Right forelimb (tissue), 1 donor: ENCODE measurements at regions not wholly inside any gene's neighbourhood (a gene's known extent, or its start where the extent isn't known, plus 50 kb on each side); places are given as distances from the start of the nearest gene placed in this dataset.
"Not testable (repeated sequence)": the region's sequence is repeated elsewhere in the genome, so short reads cannot be mapped to it uniquely, and the experiment has no call there.

Source experiments
- DNase-seq: peaks from one replicate; pipeline ENCODE4 v3.0.0-alpha.2; 2018

DNA sequence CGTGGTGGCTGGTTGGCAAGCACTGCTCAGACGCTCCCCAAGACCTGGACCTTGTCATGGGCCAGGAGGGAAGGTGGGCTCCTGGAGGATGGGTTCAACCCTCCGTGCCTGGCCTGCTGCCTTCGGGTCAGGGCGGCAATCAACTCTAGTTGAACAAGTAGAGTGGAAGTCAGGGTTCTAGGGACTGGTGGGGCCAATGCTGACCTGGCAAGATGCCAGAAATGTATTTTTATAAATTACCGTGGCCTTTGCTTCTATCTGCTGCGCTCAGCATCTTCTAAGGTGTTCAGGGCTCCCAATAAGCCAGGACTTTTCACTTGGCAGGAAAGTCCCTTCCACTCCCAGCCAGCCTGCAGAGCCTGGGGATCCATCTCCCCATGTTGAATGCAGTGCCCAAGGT lies 207.1 kb upstream of the N4BP1 start:
- no peak for DNase-seq

DNA sequence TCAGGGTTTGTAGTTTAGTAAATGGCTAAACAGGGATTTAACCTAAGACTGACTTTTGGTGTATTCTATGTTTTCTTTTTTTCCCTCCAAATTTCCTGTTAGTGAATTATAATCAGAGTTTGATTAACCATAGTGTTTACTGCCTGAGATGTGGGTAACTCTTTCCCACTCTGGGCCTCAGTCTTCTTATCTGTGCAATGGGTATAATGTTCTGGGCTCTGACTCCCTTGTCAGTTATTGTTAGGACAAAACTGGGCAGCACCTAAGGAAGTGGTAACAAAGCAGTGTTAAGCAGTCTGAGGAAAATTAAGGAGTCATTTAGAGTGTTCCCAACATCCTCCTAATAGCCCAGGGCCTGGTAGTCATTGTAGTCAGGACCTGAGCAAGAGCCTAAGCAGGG lies 206.4 kb upstream of the N4BP1 start:
- no peak for DNase-seq

DNA sequence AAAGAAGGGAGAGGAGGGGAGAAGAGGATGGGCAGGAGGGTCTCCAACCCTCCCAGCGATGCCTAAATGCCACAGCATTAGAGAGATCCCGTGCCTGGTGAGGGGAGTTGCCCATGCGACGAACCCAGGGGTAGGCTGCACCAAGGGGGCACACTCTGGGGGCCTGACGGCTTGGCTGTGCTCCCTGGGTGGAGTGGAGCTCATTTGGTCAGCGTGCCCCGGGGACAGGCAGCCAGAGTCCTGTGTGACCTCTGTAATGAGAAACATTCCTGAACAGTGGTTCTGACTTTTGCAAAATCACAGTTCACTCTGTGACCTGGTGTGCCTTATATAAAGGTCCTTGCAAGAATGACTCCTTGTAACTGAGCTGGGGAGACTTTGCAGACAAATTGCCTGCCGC lies 205.0 kb upstream of the N4BP1 start:
- DNase-seq = no peak

DNA sequence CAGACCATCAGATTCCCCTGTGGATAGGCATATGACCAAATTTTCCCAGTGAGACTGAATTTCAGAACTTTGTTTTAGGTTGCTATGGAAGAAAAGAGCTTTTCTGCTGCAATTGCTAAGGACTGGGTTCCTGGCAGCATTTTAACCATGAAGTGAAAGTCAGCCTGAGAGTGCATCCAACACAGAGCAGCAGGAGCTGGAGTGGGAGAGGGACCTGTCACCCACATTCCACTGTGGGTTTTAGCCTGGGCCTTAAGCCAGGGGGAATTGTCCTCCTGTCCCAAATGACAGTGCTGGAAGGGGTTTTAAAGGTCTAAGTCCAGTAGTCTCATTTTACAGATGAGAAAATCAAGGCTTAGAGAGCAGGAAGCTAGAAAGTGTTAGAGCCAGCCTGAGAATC lies 203.5 kb upstream of the N4BP1 start:
- DNase-seq = no peak

DNA sequence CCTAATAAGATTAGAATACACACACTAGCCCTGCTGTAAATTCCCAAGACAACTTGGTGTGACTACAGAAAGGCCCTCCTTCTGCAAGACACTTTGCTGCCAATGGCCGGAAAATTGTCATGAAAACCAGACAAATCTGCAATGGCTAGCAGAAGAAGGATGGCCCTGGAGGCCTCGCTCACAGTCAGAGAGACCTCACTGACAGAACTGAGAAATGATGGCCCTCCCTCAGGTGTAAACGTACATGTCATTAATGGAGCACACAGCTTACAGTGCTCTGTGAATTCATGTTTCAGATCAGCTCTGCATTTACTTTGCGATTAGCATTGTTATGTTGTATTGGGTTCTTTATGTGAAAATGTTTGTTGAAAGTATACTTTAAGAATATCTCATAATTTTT lies 202.9 kb upstream of the N4BP1 start:
- DNase-seq = no peak

DNA sequence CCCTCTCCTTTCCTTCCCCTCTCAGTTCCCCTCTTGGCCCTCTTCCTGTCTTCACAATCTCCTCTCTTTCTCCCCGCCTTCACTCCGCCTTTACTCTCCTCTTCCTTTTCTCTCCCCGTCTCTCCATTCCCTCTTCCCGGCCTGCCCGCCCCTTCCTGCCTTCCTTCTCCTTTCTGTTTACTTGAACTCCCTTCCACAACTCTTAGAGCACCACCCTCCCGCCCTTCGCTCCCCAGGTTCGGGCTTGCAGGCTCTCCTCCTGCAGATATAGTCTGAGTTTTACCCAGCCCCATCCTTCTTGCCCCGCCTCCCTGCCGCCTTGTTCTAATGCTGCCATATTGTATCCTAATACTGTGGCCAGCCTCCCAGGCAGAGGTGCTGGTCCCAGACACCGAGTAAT lies 201.5 kb upstream of the N4BP1 start:
- no peak for DNase-seq

DNA sequence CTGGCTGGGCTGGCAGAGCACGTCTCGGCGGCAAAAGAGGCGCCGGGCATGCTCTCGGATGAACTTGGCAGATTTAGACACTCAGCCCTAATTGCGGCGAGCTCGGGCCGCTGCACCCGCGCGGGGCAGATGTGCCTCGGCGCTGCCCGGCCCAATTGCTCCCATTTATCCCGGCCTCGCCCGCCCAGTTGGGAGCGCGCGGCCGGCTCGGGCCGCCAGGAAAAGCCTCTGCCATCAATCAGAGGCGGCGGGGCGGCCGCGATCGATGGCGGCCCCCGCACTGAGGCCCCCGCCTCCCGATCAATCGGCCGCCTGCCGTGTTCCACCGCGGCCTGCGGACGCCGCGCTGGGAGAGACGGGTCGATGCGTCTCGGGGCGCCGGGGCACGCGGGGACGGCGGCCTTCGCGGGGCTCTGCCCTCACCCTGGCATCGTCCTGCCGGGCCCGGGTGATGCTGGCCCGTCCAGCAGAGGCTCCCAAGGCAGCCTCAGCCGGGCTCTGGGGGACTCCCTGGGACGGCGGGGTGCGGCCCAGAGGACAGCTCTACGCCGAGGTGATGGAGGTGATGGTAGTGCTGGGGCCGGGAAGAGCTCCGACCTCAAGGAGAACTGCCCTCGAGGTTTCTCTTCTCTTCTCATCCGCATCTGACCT lies 200.9 kb upstream of the N4BP1 start:
- DNase-seq = no peak

DNA sequence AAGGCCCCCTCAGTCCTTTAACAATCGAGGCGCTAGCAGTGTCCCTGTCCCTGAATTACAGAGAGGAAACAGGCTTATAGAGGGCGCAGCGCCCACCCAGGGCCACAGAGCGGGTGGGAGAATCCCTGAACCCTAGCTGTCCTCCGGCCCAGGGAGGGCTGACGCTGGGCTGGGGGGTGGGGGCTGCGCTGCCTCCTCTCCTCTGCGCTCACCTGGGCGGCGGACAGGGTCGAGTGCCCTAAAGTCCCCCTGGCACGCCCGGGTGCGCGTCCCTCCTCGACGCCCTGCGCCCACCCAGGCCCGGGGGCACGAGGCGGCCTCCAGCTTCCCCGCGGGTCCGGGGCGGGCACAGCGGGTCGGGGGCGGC lies 200.4 kb upstream of the N4BP1 start:
- no peak for DNase-seq

DNA sequence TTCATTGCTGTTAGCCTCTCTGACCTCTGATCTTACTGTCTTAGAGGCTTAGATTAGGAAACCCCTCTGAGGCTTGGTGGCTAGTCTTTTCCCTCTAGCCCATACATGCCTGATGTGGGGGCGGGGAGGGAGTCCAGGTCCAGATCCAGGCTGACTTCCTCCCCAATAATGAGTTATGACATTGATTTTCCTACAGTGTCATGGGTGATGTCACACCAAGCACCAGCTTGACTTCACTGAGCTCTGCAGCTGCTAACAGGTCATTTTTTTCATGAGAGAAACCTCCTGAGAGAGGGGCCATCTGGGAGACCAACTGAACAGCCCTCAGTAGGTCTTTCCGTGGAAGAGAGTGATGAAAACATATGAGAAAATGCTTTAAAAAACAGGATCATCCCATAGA lies 180.2 kb upstream of the N4BP1 start:
- DNase-seq = no peak

DNA sequence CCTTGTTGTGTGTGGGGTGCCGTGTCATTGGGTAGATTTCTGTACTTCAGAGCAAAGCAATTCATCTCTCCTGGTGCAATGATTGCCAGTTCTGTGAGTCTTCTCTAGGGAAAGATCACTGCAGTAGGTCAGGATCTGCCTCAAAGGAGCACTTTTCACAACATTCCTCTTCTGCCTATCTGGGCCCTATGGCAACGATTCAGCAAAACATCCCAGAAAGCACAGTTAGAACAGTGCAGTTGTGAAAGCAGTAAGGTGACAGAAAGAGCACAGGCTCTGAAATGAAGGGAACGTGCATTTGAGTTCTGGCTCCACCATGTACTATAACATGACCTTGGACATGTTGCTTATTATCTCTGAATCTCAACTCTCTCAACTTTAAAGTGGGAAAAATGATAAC lies 178.5 kb upstream of the N4BP1 start:
- DNase-seq = no peak

DNA sequence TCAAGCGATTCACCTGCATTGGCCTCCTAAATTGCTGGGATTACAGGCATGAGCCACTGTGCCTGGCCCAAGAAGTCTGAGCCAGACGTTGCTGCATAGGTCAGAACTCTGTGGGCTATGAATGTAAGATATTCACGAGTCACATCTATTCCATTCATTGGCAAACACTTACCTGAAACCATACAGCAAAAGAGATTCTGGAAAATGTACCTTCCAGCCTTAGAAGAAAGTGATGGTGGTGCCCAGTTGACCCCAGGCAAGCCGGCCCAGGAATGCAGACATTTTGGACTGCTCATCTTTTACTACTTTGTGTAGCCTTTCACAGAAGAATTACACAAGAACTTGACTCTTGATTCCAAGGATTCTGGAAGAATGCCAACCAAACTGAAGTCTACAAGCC lies 135.6 kb upstream of the N4BP1 start:
- DNase-seq = no peak

DNA sequence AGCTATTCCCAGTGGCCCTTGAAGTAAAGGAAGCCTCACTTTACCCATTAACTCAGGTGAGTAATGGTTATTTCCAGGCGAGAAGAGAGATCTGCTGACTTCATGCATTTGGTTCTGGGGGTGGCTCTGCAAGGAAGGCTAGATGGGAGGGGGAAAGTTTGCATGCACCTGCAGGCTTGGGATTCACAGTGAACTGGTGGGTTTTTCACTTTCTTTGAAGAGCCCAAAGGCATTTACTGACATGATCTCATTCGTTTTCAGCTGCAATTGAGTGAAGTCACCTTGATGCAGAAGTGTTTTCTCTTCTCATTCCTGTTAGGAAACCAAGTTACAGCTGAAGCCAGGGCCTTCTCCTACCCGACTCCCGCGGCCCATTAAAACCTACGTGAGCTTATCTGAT lies 131.0 kb upstream of the N4BP1 start:
- DNase-seq = no peak

DNA sequence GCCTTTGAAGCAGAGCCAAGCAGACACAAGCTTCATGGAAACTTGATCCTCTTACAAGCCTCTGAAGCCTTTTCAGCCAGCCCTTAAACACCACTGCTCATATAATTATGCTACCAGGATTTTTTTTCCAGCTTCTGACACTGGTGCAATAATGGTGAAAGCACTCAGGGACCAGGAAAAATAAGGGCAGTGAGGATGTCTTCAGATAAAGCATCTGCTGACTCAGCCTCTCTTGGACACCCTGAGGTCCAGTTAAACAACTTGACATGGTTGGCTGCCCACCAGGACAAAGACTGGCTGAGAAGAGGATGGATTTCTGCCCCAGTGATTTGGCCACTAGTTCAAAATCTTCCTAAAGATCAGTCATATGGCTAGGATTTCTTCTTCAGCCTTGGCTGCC lies 124.2 kb upstream of the N4BP1 start:
- no peak for DNase-seq

DNA sequence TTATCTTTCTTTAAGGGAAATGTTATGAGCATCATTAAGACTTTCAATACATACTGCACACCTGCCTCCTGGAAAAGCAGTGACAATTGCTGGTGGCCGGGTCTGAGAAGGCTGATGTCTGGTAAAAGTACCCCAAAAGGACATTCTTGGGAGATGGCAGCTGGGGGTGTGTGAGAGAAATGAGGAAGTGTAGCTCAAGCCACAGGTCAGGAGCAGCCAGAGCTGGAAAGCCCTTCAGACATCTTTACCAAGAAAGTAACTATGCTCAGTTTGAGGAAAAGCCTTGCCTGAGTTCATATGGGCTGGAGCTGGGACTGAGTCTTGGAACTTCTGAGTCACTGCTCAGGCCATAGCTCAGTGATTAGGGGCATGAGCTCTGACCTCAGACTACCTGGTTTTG lies 94.7 kb upstream of the N4BP1 start:
- no peak for DNase-seq

DNA sequence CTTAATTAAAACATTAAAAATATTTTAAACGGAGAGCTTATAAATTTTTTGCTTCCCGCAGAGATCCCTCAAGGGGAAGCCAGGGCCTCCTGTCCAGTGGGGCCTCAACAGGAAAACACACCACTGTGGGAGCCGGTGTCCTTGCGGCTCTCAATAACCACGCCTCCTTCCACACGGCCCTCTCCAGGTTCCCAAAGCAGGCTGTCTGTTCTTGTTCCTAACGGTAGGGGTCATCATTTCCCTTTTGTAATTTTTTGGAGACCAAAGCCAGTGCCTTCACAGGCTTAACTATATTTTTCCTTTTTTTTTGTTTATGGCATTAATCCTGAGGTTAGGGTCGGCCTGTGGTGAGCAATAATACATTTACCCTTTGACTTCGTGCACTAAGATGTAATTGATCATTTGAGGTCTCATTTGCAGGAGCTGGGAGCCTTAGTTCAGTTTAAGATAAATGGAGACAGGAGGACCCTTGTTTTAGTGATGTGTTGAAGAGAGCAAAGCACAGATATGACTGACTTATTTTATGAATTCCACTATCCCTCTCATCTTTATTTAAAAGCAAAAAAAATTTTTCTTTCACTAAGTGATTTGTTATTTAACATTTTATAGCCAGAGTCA lies 77.5 kb upstream of the N4BP1 start:
- DNase-seq = no peak

DNA sequence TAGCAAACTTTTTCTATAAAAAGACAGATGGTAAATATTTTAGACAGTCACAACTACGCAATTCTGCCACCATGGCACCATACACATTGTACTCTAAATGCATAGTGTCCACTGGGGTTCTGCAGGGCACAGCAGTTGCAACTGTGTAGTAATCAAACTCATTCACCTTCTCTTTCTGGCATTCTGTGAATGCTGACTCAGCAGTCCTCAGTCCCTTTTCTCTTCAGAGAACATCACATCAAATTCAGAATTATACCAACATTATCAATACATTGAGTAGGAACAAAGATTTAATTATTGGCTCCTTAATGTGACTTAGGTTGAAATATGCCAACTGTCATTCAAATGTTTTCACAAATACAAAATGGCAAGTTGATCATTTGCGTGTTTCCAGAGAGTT lies 74.2 kb upstream of the N4BP1 start:
- DNase-seq = no peak

DNA sequence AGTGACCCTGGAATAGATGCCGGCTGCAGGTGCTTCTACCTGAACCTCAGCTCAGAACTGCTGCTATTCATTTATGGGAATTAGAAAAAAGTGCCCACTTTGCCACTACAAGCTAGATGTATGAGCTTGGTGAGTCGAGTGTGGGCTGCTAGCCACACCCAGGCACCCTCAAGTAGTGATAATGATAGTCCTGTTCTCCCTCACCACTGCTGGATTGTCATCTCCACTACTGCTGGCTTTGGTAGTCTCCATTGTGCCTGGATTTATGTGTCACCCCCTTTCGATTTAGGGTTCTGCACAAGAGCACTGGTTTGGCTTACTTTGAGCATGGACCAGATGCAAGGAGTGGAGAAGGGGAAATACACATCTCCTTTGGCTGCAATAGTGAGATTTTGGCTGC lies 73.0 kb upstream of the N4BP1 start:
- no peak for DNase-seq

DNA sequence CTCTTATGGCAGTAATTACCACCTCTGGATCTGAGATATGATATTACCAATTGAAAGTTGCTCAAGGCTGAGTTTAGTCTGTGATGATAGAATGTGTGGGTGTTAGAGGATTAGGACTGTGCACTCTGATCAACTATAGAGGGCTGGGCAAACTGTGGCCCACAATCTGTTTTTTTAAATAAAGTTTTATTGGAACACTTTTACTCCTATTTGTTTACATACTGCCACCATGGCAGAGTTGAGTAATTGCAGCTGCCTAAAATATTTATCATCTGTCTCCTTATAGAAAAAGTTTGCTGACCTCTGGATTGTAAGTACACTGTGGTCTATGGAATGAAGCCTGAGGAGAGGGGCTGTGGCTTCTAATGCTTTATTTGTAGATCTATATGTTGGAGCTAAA lies 71.5 kb upstream of the N4BP1 start:
- no peak for DNase-seq

DNA sequence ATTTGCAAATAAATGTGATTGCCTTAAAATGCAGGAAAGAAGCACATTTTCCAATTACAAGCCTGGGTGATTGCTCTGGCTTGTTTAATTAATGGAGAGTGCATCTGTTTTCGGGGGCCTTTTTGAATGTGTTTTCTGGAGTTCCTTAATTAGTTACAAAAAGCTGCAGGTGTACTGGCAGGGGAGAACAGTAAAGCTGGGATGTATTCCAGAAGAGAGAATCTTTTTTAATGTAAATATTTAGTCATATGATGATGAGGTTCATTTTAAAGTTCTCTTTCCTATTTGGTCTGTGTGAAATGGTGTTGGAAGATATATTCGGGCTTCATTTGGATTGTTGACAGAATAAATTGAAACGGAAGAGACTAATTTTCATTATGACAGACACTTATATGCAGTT lies 70.9 kb upstream of the N4BP1 start:
- DNase-seq = no peak

DNA sequence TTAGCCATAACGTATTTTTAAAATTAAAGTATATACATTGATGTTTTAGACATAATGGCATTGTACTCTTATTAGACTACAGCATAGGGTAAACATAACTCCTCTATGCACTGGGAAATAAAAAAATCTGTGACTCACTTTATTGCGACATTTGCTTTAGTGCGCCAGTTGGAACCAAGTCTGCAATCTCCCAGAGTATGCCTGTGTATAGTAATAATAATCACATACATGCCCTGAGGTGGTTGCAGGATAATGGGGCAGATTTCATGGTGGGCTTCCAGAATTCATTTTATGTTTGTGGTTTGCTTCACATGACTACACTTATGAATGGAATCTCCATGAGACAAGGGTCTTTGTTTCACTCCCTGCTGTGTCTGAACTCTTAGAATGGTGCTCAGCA lies 66.9 kb upstream of the N4BP1 start:
- no peak for DNase-seq

DNA sequence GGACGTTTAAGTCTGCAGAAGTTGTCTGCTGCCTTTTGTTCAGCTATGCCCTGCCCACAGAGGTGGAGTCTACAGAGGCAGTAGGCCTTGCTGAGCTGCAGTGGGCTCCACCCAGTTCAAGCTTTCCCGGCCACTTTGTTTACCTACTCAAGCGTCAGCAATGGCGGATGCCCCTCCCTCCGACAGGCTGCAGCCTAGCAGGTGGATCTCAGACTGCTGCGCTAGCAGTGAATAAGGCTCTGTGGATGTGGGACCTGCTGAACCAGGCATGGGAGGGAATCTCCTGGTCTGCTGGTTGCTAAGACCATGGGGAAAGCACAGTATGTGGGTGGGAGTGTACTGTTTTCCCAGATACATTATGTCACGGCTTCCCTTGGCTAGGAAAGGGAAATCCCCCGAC lies 58.2 kb upstream of the N4BP1 start:
- DNase-seq = not testable (repeated sequence)

DNA sequence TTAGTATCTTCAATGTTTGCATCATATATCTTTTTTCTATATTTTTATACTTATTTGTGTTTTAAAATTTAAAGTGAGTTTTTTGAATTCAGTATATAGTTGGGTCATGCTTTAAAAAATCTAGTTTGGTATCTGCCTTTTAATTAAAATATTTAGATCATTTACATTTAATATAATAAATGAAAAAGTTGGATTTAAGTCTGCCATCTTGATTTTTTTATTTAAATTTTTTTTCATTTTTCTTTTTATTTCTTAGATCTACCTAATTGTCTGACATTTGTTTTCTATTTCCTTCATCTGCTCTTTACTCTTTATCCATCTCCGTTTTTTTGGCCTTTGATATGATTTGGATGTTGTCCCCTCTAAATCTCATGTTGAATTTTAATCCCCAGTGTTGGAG lies 50.0 kb upstream of the N4BP1 start:
- DNase-seq = no peak
